ENCODE measurements at regions not wholly inside any gene's neighbourhood (a gene's known extent, or its start where the extent isn't known, plus 50 kb on each side); places are given as distances from the start of the nearest gene placed in this dataset.
A peak's percentile ranks its signal among the peaks of the same experiment; 100 is the strongest.

- no peak for DNase-seq (ENCODE audit: low read depth)
- no peak overlapping the region for H3K4me3 ChIP-seq (ENCODE audit: low read depth, low read length)
- no peak for TF ChIP-seq CTCF (conservative IDR thresholded peaks at IDR 0.05; ENCODE audit: low read depth, low read length)
These were observed 217.6 kb upstream of the ZFP42 start for GRCh38 chr4:187777954-187778353.

GRCh38 chr4:187780070-187780469 lies 215.5 kb upstream of the ZFP42 start:
- no peak overlapping the region for H3K4me3 ChIP-seq (ENCODE audit: low read depth, low read length)
- DNase-seq (ENCODE audit: low read depth) = no peak
- TF ChIP-seq CTCF (conservative IDR thresholded peaks at IDR 0.05; ENCODE audit: low read depth, low read length) = no peak

GRCh38 chr4:187782286-187782824 lies 213.2 kb upstream of the ZFP42 start:
- H3K4me3 ChIP-seq (ENCODE audit: low read depth, low read length) = no peak overlapping the region
- TF ChIP-seq CTCF (conservative IDR thresholded peaks at IDR 0.05; ENCODE audit: low read depth, low read length) = no peak
- DNase-seq (ENCODE audit: low read depth) = peak; percentile 27

DNA sequence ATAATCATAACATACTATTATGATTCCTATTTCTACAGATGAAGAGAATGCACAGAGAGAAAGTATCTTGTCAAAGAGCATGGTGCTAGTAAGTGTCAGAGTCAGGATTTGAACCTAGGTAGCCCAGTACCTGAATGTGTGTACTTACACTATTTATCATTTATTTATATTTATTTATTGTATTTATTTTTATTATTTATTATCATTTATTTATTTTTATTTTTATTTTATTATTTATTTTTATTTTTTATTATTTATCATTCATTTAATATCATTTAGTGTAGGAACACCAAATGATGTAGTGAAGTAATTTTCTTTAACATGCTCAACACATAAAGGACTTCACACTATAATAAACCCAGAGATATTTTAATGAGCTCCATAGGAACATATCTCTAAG lies 209.4 kb upstream of the ZFP42 start:
- DNase-seq (ENCODE audit: low read depth) = no peak
- no peak overlapping the region for H3K4me3 ChIP-seq (ENCODE audit: low read depth, low read length)
- TF ChIP-seq CTCF (conservative IDR thresholded peaks at IDR 0.05; ENCODE audit: low read depth, low read length) = no peak

- no peak overlapping the region for H3K4me3 ChIP-seq (ENCODE audit: low read depth, low read length)
- TF ChIP-seq CTCF (conservative IDR thresholded peaks at IDR 0.05; ENCODE audit: low read depth, low read length) = no peak
- no peak for DNase-seq (ENCODE audit: low read depth)
These were observed 206.5 kb upstream of the ZFP42 start for GRCh38 chr4:187789078-187789477.

DNA sequence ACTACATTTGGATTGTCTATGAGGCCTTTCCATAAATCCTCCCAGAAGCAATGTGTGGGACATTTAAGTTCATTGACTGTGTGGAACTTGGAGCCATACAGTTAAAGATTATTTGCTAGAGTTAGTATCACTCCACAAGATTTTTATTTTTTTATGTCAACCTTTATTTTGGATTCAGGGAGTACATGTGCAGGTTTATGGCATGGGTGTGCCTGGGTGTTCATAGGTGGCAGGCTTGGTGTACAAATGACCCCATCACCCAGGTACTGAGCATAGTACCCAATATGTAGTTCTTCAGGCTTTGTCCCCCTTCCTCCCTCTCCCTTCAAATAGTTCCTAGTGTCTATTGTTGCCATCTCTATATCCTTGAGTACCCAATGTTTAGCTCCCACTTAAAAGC lies 199.8 kb upstream of the ZFP42 start:
- TF ChIP-seq CTCF (conservative IDR thresholded peaks at IDR 0.05; ENCODE audit: low read depth, low read length) = no peak
- H3K4me3 ChIP-seq (ENCODE audit: low read depth, low read length) = no peak overlapping the region
- DNase-seq (ENCODE audit: low read depth) = no peak

DNA sequence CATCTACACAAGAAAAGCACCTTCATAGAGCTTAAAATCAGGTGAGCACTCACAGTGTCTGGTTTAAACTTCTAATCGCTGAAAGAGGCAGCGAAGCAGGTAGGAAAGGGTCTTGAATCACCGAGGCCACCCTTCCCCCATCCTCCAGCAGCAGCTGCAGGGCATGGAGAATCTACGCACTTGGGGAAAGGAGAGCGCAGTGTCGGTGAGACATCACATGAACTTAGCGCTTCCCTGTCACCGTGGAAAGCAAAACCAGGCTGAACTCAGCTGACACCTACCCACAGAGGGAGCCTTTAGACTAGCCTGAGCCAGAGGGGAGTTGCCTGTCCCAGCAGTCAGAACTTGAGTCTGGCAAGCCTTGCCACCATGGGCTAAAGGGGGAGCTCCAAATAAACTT lies 197.2 kb upstream of the ZFP42 start:
- TF ChIP-seq CTCF (conservative IDR thresholded peaks at IDR 0.05; ENCODE audit: low read depth, low read length) = no peak
- no peak for DNase-seq (ENCODE audit: low read depth)
- no peak overlapping the region for H3K4me3 ChIP-seq (ENCODE audit: low read depth, low read length)
